Neural crest cell (in vitro differentiated cells): ENCODE measurements at regions not wholly inside any gene's neighbourhood (a gene's known extent, or its start where the extent isn't known, plus 50 kb on each side); places are given as distances from the start of the nearest gene placed in this dataset.

Experiments used
- DNase-seq: peaks from one replicate; pipeline ENCODE4 v3.0.0; 2021; ENCODE audit warnings: low read depth, mixed read lengths, low spot score
- H3K27ac Mint-ChIP-seq: one replicate; pipeline ENCODE4 v1.8.0; 2021; ENCODE audit warnings: mild to moderate bottlenecking, mixed read lengths; ENCODE audit not compliant: unreplicated experiment
- H3K27me3 Mint-ChIP-seq: 2 replicates; pipeline ENCODE4 v1.8.0; 2021; ENCODE audit warnings: low read depth, mild to moderate bottlenecking, mixed read lengths
- H3K36me3 Mint-ChIP-seq: 2 replicates; pipeline ENCODE4 v1.8.0; 2021; ENCODE audit warnings: low read depth, mild to moderate bottlenecking, mixed read lengths
- H3K4me1 Mint-ChIP-seq: 2 replicates; pipeline ENCODE4 v1.8.0; 2021; ENCODE audit warnings: mixed read lengths
- H3K4me3 Mint-ChIP-seq: one replicate; pipeline ENCODE4 v1.8.0; 2021; ENCODE audit warnings: mild to moderate bottlenecking, mixed read lengths
- H3K9me3 Mint-ChIP-seq: 2 replicates; pipeline ENCODE4 v1.8.0; 2021; ENCODE audit warnings: mixed read lengths
- TF ChIP-seq, protein P1 (sequence below): fragments of 200-600 bp; sonication (generic); conservative IDR thresholded peaks from 2 replicates; pipeline ENCODE4 v1.5.0; 2021; ENCODE audit warnings: antibody characterized with exemption, mild to moderate bottlenecking

GRCh38 chr18:42533616-42534015 is 578.6 kb downstream of the PIK3C3 start:
- no peak for DNase-seq
- TF ChIP-seq, protein P1, sequence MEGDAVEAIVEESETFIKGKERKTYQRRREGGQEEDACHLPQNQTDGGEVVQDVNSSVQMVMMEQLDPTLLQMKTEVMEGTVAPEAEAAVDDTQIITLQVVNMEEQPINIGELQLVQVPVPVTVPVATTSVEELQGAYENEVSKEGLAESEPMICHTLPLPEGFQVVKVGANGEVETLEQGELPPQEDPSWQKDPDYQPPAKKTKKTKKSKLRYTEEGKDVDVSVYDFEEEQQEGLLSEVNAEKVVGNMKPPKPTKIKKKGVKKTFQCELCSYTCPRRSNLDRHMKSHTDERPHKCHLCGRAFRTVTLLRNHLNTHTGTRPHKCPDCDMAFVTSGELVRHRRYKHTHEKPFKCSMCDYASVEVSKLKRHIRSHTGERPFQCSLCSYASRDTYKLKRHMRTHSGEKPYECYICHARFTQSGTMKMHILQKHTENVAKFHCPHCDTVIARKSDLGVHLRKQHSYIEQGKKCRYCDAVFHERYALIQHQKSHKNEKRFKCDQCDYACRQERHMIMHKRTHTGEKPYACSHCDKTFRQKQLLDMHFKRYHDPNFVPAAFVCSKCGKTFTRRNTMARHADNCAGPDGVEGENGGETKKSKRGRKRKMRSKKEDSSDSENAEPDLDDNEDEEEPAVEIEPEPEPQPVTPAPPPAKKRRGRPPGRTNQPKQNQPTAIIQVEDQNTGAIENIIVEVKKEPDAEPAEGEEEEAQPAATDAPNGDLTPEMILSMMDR: no peak
- H3K4me3 Mint-ChIP-seq: no peak overlapping the region
- H3K9me3 Mint-ChIP-seq: peaks cover 2% of the 10 kb centered on the region
- no peaks in the 10 kb centered on the region for H3K27me3 Mint-ChIP-seq
- H3K4me1 Mint-ChIP-seq: peaks cover 16% of the 10 kb centered on the region
- no peaks in the 10 kb centered on the region for H3K36me3 Mint-ChIP-seq
- no peak overlapping the region for H3K27ac Mint-ChIP-seq

GRCh38 chr18:42534313-42534712 is 579.3 kb downstream of the PIK3C3 start:
- H3K4me3 Mint-ChIP-seq: no peak overlapping the region
- H3K36me3 Mint-ChIP-seq: no peaks in the 10 kb centered on the region
- H3K27ac Mint-ChIP-seq: no peak overlapping the region
- H3K27me3 Mint-ChIP-seq: no peaks in the 10 kb centered on the region
- no peaks in the 10 kb centered on the region for H3K9me3 Mint-ChIP-seq
- no peak for DNase-seq
- H3K4me1 Mint-ChIP-seq: peaks cover 12% of the 10 kb centered on the region
- TF ChIP-seq, protein P1: no peak

- Mint-ChIP-seq H3K4me3 (no peak overlapping the region), H3K27me3 (no peaks in the 10 kb centered on the region), H3K4me1 (peaks cover 10% of the 10 kb centered on the region), H3K36me3 (no peaks in the 10 kb centered on the region), H3K9me3 (no peaks in the 10 kb centered on the region), H3K27ac (no peak overlapping the region)
- DNase-seq: no peak
- TF ChIP-seq, protein P1: no peak
Observed at GRCh38 chr18:42536442-42536841, 579.0 kb downstream of the RIT2 start.

GRCh38 chr18:42537291-42537690 is 578.2 kb downstream of the RIT2 start:
- H3K9me3 Mint-ChIP-seq: no peaks in the 10 kb centered on the region
- no peak for DNase-seq
- H3K4me1 Mint-ChIP-seq: peaks cover 10% of the 10 kb centered on the region
- no peak overlapping the region for H3K27ac Mint-ChIP-seq
- TF ChIP-seq, protein P1: no peak
- H3K4me3 Mint-ChIP-seq: no peak overlapping the region
- H3K27me3 Mint-ChIP-seq: no peaks in the 10 kb centered on the region
- no peaks in the 10 kb centered on the region for H3K36me3 Mint-ChIP-seq

DNA sequence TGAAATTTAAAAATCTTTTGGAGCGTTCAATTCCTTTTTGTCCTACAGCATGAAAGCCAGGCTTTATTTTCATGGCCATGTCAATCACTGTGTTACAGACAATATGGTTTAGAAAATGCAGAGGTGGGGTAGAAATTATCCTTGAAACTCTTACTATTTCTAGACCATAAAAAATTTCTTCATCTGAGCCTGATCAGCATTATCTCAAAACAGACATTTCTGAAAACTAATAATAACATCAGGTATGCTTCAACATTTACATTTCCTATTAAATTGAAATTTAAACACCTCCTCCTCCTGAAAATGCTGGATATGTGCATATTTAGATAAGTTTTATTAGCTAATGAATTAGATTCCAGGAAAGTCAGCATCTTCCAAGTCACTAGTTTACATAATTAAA is 570.6 kb downstream of the RIT2 start:
- no peaks in the 10 kb centered on the region for H3K27me3 Mint-ChIP-seq
- peaks cover 3% of the 10 kb centered on the region for H3K9me3 Mint-ChIP-seq
- H3K27ac Mint-ChIP-seq: no peak overlapping the region
- TF ChIP-seq, protein P1: no peak
- no peak for DNase-seq
- H3K36me3 Mint-ChIP-seq: no peaks in the 10 kb centered on the region
- H3K4me1 Mint-ChIP-seq: peaks cover 7% of the 10 kb centered on the region
- H3K4me3 Mint-ChIP-seq: no peak overlapping the region

DNA sequence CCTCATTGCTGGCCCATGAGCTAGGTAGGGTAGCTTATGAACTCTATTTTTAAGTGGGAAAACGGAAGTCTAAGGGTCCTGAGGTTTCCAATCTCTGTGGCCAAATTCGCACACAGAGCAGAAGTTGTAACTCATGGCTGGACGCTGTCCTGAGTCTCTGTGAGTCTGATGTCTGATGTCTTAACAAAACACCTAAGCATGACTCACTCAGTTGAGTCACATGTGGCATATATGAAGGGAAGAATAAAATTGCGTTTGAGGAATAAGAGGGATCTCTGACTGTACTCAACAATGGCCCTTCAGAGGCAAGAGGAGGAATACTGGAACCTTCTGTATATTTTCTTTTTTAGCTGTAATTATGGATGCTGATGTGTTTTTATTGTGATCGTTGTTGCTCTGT is 569.7 kb downstream of the RIT2 start:
- Mint-ChIP-seq H3K4me3 (no peak overlapping the region), H3K27me3 (no peaks in the 10 kb centered on the region), H3K27ac (no peak overlapping the region), H3K9me3 (peaks cover 3% of the 10 kb centered on the region), H3K36me3 (no peaks in the 10 kb centered on the region), H3K4me1 (peaks cover 7% of the 10 kb centered on the region)
- DNase-seq: no peak
- TF ChIP-seq, protein P1: no peak
